ENCODE measurements at regions not wholly inside any gene's neighbourhood (a gene's known extent, or its start where the extent isn't known, plus 50 kb on each side); places are given as distances from the start of the nearest gene placed in this dataset.

GRCh38 chr15:46589088-46589487 is 954.3 kb downstream of the SQOR start:
- Histone ChIP-seq H3K23ac (ENCODE audit: low read length in 2 of 2) (no peak overlapping the region), H2BK12ac (ENCODE audit: low read length in 2 of 2) (no peak overlapping the region), H3K36me3 (ENCODE audit: control insufficient read depth in 1 of 2, insufficient read depth in 2 of 2, low read depth in 1 of 2, low read length in 2 of 2) (no peaks in the 10 kb centered on the region), H2BK120ac (ENCODE audit: low read depth, low read length) (no peak overlapping the region), H3K4me2 (ENCODE audit: low read length, poor library complexity, severe bottlenecking) (no peak overlapping the region), H3K9me3 (ENCODE audit: control insufficient read depth, low read length) (peaks cover 4% of the 10 kb centered on the region), H3K4me3 (ENCODE audit: insufficient read depth in 1 of 2, low read depth in 1 of 2, low read length in 2 of 2) (no peak overlapping the region), H3K79me1 (replicated peaks; ENCODE audit: low read length, poor library complexity, severe bottlenecking) (no peaks in the 10 kb centered on the region), H2BK15ac (ENCODE audit: low read depth, poor library complexity, severe bottlenecking) (no peak overlapping the region), H4K8ac (ENCODE audit: low read length) (no peak overlapping the region), H2AFZ (ENCODE audit: low read depth, low read length) (no peak overlapping the region), H3K4ac (ENCODE audit: low read depth in 1 of 2, low read length in 2 of 2) (no peak overlapping the region), H3K18ac (ENCODE audit: low read depth in 1 of 2, low read length in 2 of 2) (no peak overlapping the region), H3K9ac (ENCODE audit: low read length) (no peak overlapping the region), H2AK5ac (ENCODE audit: low read length, severe bottlenecking) (no peak overlapping the region), H2BK5ac (ENCODE audit: low read depth, low read length, poor library complexity, severe bottlenecking) (no peak overlapping the region), H3K27me3 (ENCODE audit: control insufficient read depth in 1 of 2, insufficient read depth in 1 of 2, low read length in 2 of 2) (no peaks in the 10 kb centered on the region), H4K91ac (ENCODE audit: low read length) (no peak overlapping the region), H3K4me1 (ENCODE audit: control insufficient read depth, insufficient read depth, low read depth, low read length) (no peaks in the 10 kb centered on the region), H3K14ac (ENCODE audit: low read length in 2 of 2) (no peak overlapping the region), H3K27ac (ENCODE audit: low read length, poor library complexity, severe bottlenecking) (no peak overlapping the region)
- 80% methylated on average over 3 of the region's 4 CpGs for WGBS
- no peak for DNase-seq

GRCh38 chr15:46591462-46591861 is 956.6 kb downstream of the SQOR start:
- Histone ChIP-seq H2AK5ac (ENCODE audit: low read length, severe bottlenecking) (no peak overlapping the region), H4K91ac (ENCODE audit: low read length) (no peak overlapping the region), H3K9me3 (ENCODE audit: control insufficient read depth, low read length) (peaks cover 4% of the 10 kb centered on the region), H3K27me3 (ENCODE audit: control insufficient read depth in 1 of 2, insufficient read depth in 1 of 2, low read length in 2 of 2) (no peaks in the 10 kb centered on the region), H3K27ac (ENCODE audit: low read length, poor library complexity, severe bottlenecking) (no peak overlapping the region), H3K18ac (ENCODE audit: low read depth in 1 of 2, low read length in 2 of 2) (no peak overlapping the region), H3K9ac (ENCODE audit: low read length) (no peak overlapping the region), H3K36me3 (ENCODE audit: control insufficient read depth in 1 of 2, insufficient read depth in 2 of 2, low read depth in 1 of 2, low read length in 2 of 2) (no peaks in the 10 kb centered on the region), H3K4me1 (ENCODE audit: control insufficient read depth, insufficient read depth, low read depth, low read length) (no peaks in the 10 kb centered on the region), H2BK5ac (ENCODE audit: low read depth, low read length, poor library complexity, severe bottlenecking) (no peak overlapping the region), H3K4me3 (ENCODE audit: insufficient read depth in 1 of 2, low read depth in 1 of 2, low read length in 2 of 2) (no peak overlapping the region), H2BK12ac (ENCODE audit: low read length in 2 of 2) (no peak overlapping the region), H2BK120ac (ENCODE audit: low read depth, low read length) (no peak overlapping the region), H3K14ac (ENCODE audit: low read length in 2 of 2) (no peak overlapping the region), H2BK15ac (ENCODE audit: low read depth, poor library complexity, severe bottlenecking) (no peak overlapping the region), H4K8ac (ENCODE audit: low read length) (no peak overlapping the region), H3K23ac (ENCODE audit: low read length in 2 of 2) (no peak overlapping the region), H3K4me2 (ENCODE audit: low read length, poor library complexity, severe bottlenecking) (no peak overlapping the region), H2AFZ (ENCODE audit: low read depth, low read length) (no peak overlapping the region), H3K4ac (ENCODE audit: low read depth in 1 of 2, low read length in 2 of 2) (no peak overlapping the region), H3K79me1 (replicated peaks; ENCODE audit: low read length, poor library complexity, severe bottlenecking) (no peaks in the 10 kb centered on the region)
- no peak for DNase-seq
- 69% methylated on average over 3 of the region's 4 CpGs for WGBS

GRCh38 chr15:46595016-46595415 is 960.2 kb downstream of the SQOR start:
- no peak overlapping the region for H2BK120ac ChIP-seq (ENCODE audit: low read depth, low read length)
- H2BK5ac ChIP-seq (ENCODE audit: low read depth, low read length, poor library complexity, severe bottlenecking) = no peak overlapping the region
- H2AFZ ChIP-seq (ENCODE audit: low read depth, low read length) = no peak overlapping the region
- no peak overlapping the region for H2AK5ac ChIP-seq (ENCODE audit: low read length, severe bottlenecking)
- no peaks in the 10 kb centered on the region for H3K27me3 ChIP-seq (ENCODE audit: control insufficient read depth in 1 of 2, insufficient read depth in 1 of 2, low read length in 2 of 2)
- H3K14ac ChIP-seq (ENCODE audit: low read length in 2 of 2) = no peak overlapping the region
- no peak overlapping the region for H3K9ac ChIP-seq (ENCODE audit: low read length)
- H3K9me3 ChIP-seq (ENCODE audit: control insufficient read depth, low read length) = peaks cover 4% of the 10 kb centered on the region
- no peak overlapping the region for H3K23ac ChIP-seq (ENCODE audit: low read length in 2 of 2)
- no peak overlapping the region for H3K4me2 ChIP-seq (ENCODE audit: low read length, poor library complexity, severe bottlenecking)
- H3K4ac ChIP-seq (ENCODE audit: low read depth in 1 of 2, low read length in 2 of 2) = no peak overlapping the region
- no peak overlapping the region for H3K27ac ChIP-seq (ENCODE audit: low read length, poor library complexity, severe bottlenecking)
- H2BK12ac ChIP-seq (ENCODE audit: low read length in 2 of 2) = no peak overlapping the region
- H2BK15ac ChIP-seq (ENCODE audit: low read depth, poor library complexity, severe bottlenecking) = no peak overlapping the region
- no peaks in the 10 kb centered on the region for H3K36me3 ChIP-seq (ENCODE audit: control insufficient read depth in 1 of 2, insufficient read depth in 2 of 2, low read depth in 1 of 2, low read length in 2 of 2)
- no peaks in the 10 kb centered on the region for H3K4me1 ChIP-seq (ENCODE audit: control insufficient read depth, insufficient read depth, low read depth, low read length)
- H4K91ac ChIP-seq (ENCODE audit: low read length) = no peak overlapping the region
- no peak overlapping the region for H3K4me3 ChIP-seq (ENCODE audit: insufficient read depth in 1 of 2, low read depth in 1 of 2, low read length in 2 of 2)
- no peaks in the 10 kb centered on the region for H3K79me1 ChIP-seq (replicated peaks; ENCODE audit: low read length, poor library complexity, severe bottlenecking)
- H3K18ac ChIP-seq (ENCODE audit: low read depth in 1 of 2, low read length in 2 of 2) = no peak overlapping the region
- no peak for DNase-seq
- no peak overlapping the region for H4K8ac ChIP-seq (ENCODE audit: low read length)
- 78% methylated on average over 2 of the region's 3 CpGs for WGBS

GRCh38 chr15:46607077-46607476 is 972.2 kb downstream of the SQOR start:
- H3K79me1 ChIP-seq (replicated peaks; ENCODE audit: low read length, poor library complexity, severe bottlenecking) = no peaks in the 10 kb centered on the region
- no peaks in the 10 kb centered on the region for H3K4me1 ChIP-seq (ENCODE audit: control insufficient read depth, insufficient read depth, low read depth, low read length)
- H3K14ac ChIP-seq (ENCODE audit: low read length in 2 of 2) = no peak overlapping the region
- no peak overlapping the region for H4K91ac ChIP-seq (ENCODE audit: low read length)
- H3K9me3 ChIP-seq (ENCODE audit: control insufficient read depth, low read length) = no peaks in the 10 kb centered on the region
- no peak overlapping the region for H3K23ac ChIP-seq (ENCODE audit: low read length in 2 of 2)
- H2AK5ac ChIP-seq (ENCODE audit: low read length, severe bottlenecking) = no peak overlapping the region
- H2BK120ac ChIP-seq (ENCODE audit: low read depth, low read length) = no peak overlapping the region
- H2BK15ac ChIP-seq (ENCODE audit: low read depth, poor library complexity, severe bottlenecking) = no peak overlapping the region
- H3K36me3 ChIP-seq (ENCODE audit: control insufficient read depth in 1 of 2, insufficient read depth in 2 of 2, low read depth in 1 of 2, low read length in 2 of 2) = no peaks in the 10 kb centered on the region
- no peak overlapping the region for H4K8ac ChIP-seq (ENCODE audit: low read length)
- 79% methylated on average over 3 of the region's 3 CpGs for WGBS
- H3K4ac ChIP-seq (ENCODE audit: low read depth in 1 of 2, low read length in 2 of 2) = no peak overlapping the region
- no peak overlapping the region for H2AFZ ChIP-seq (ENCODE audit: low read depth, low read length)
- DNase-seq = no peak
- H2BK12ac ChIP-seq (ENCODE audit: low read length in 2 of 2) = no peak overlapping the region
- H3K27me3 ChIP-seq (ENCODE audit: control insufficient read depth in 1 of 2, insufficient read depth in 1 of 2, low read length in 2 of 2) = no peaks in the 10 kb centered on the region
- H3K4me3 ChIP-seq (ENCODE audit: insufficient read depth in 1 of 2, low read depth in 1 of 2, low read length in 2 of 2) = no peak overlapping the region
- no peak overlapping the region for H3K18ac ChIP-seq (ENCODE audit: low read depth in 1 of 2, low read length in 2 of 2)
- no peak overlapping the region for H3K4me2 ChIP-seq (ENCODE audit: low read length, poor library complexity, severe bottlenecking)
- H2BK5ac ChIP-seq (ENCODE audit: low read depth, low read length, poor library complexity, severe bottlenecking) = no peak overlapping the region
- H3K9ac ChIP-seq (ENCODE audit: low read length) = no peak overlapping the region
- H3K27ac ChIP-seq (ENCODE audit: low read length, poor library complexity, severe bottlenecking) = no peak overlapping the region
